ENCODE measurements at regions not wholly inside any gene's neighbourhood (a gene's known extent, or its start where the extent isn't known, plus 50 kb on each side); places are given as distances from the start of the nearest gene placed in this dataset.

DNA sequence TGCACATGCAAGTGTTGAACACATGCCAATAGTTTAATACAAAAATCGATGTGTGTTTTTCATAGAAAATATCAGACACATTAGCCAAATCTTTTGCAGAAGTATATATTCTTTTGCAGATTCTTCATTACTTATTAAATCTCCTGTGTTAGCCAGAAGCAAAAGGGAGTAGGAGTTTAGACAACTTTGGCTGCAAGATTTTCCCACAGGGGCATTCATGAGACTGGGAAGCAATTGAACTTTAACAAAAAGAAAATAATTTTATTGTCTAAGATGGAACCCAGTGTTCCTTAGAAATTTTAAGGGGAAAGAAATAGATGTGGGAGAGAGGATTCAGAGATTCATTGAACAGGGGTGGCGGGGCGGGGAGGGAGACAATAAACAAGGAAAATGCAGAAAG is 1336.0 kb downstream of the GATA3 start (continued):
- no peak for TF ChIP-seq ETV6 (conservative IDR thresholded peaks at IDR 0.05 in 1 of 2, IDR thresholded peaks at IDR 0.05 in 1 of 2; ENCODE audit: borderline replicate concordance in 1 of 2, low read depth in 1 of 2)
- TF ChIP-seq MEF2B (IDR thresholded peaks at IDR 0.05; ENCODE audit: partially characterized antibody, poor library complexity, severe bottlenecking): no peak
- TF ChIP-seq CHD2 (IDR thresholded peaks at IDR 0.05; ENCODE audit: borderline replicate concordance, low read depth, low read length): no peak
- TF ChIP-seq TCF12 (IDR thresholded peaks at IDR 0.05; ENCODE audit: low read depth, low read length): no peak
- no peak for TF ChIP-seq MEF2A (IDR thresholded peaks at IDR 0.05; ENCODE audit: insufficient read depth, low read depth, low read length)
- no peak for TF ChIP-seq RAD21 (IDR thresholded peaks at IDR 0.05; ENCODE audit: insufficient read depth, low read depth, low read length)
- no peak for TF ChIP-seq RFX5 (IDR thresholded peaks at IDR 0.05; ENCODE audit: low read depth, low read length)
- no peak for TF ChIP-seq TCF3 (IDR thresholded peaks at IDR 0.05; ENCODE audit: borderline replicate concordance, insufficient read depth, low read depth, low read length)
- TF ChIP-seq, protein P1, sequence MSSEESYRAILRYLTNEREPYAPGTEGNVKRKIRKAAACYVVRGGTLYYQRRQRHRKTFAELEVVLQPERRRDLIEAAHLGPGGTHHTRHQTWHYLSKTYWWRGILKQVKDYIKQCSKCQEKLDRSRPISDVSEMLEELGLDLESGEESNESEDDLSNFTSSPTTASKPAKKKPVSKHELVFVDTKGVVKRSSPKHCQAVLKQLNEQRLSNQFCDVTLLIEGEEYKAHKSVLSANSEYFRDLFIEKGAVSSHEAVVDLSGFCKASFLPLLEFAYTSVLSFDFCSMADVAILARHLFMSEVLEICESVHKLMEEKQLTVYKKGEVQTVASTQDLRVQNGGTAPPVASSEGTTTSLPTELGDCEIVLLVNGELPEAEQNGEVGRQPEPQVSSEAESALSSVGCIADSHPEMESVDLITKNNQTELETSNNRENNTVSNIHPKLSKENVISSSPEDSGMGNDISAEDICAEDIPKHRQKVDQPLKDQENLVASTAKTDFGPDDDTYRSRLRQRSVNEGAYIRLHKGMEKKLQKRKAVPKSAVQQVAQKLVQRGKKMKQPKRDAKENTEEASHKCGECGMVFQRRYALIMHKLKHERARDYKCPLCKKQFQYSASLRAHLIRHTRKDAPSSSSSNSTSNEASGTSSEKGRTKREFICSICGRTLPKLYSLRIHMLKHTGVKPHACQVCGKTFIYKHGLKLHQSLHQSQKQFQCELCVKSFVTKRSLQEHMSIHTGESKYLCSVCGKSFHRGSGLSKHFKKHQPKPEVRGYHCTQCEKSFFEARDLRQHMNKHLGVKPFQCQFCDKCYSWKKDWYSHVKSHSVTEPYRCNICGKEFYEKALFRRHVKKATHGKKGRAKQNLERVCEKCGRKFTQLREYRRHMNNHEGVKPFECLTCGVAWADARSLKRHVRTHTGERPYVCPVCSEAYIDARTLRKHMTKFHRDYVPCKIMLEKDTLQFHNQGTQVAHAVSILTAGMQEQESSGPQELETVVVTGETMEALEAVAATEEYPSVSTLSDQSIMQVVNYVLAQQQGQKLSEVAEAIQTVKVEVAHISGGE (CRISPR knock-in tag; IDR thresholded peaks at IDR 0.05): no peak
- TF ChIP-seq CBX3 (IDR thresholded peaks at IDR 0.05; ENCODE audit: borderline replicate concordance, low read depth): no peak
